GM23248 (cell line): ENCODE measurements at regions not wholly inside any gene's neighbourhood (a gene's known extent, or its start where the extent isn't known, plus 50 kb on each side); places are given as distances from the start of the nearest gene placed in this dataset.

Source experiments
- DNase-seq: peaks from one replicate; pipeline ENCODE4 v3.0.0-alpha.2; 2015
- H2AFZ ChIP-seq: fragments of 200-600 bp; sonication (generic); 2 replicates; pipeline ENCODE4 v1.6.1; 2016; ENCODE audit warnings: antibody characterized with exemption
- H3F3A ChIP-seq: fragments of 200-600 bp; sonication (generic); 2 replicates; pipeline ENCODE4 v1.6.1; 2016; ENCODE audit warnings: mild to moderate bottlenecking, antibody characterized with exemption, mixed run types; ENCODE audit not compliant: insufficient read depth
- H3K27ac ChIP-seq: fragments of 200-600 bp; sonication (generic); 2 replicates; pipeline ENCODE4 v1.5.1; 2016; ENCODE audit warnings: mild to moderate bottlenecking
- H3K27me3 ChIP-seq: fragments of 200-600 bp; sonication (generic); replicated peaks from 2 replicates; pipeline ENCODE4 v1.6.1; 2016; ENCODE audit warnings: mild to moderate bottlenecking; ENCODE audit not compliant: insufficient read depth
- H3K36me3 ChIP-seq: fragments of 200-600 bp; sonication (generic); 2 replicates; pipeline ENCODE4 v1.6.1; 2016; ENCODE audit warnings: low read depth, mild to moderate bottlenecking
- H3K4me1 ChIP-seq: fragments of 200-600 bp; sonication (generic); 2 replicates; pipeline ENCODE4 v1.6.1; 2016; ENCODE audit warnings: mild to moderate bottlenecking; ENCODE audit not compliant: insufficient read depth
- H3K4me2 ChIP-seq: fragments of 200-600 bp; sonication (generic); one replicate; pipeline ENCODE4 v1.6.1; 2016; ENCODE audit warnings: mild to moderate bottlenecking; ENCODE audit not compliant: unreplicated experiment
- H3K4me3 ChIP-seq: fragments of 200-600 bp; sonication (generic); 2 replicates; pipeline ENCODE4 v1.5.1; 2016; ENCODE audit warnings: mild to moderate bottlenecking
- H3K79me2 ChIP-seq: fragments of 200-600 bp; sonication (generic); 2 replicates; pipeline ENCODE4 v1.6.1; 2016; ENCODE audit warnings: mild to moderate bottlenecking; ENCODE audit not compliant: insufficient read depth
- H3K9ac ChIP-seq: fragments of 200-600 bp; sonication (generic); 2 replicates; pipeline ENCODE4 v1.6.1; 2016; ENCODE audit warnings: mild to moderate bottlenecking
- H3K9me2 ChIP-seq: fragments of 200-600 bp; sonication (generic); 2 replicates; pipeline ENCODE4 v1.6.1; 2016; ENCODE audit warnings: mixed run types, mild to moderate bottlenecking, moderate library complexity; ENCODE audit not compliant: insufficient read depth
- H3K9me3 ChIP-seq: fragments of 200-600 bp; sonication (generic); one replicate; pipeline ENCODE4 v1.6.1; 2017; ENCODE audit warnings: low read depth
- H4K20me1 ChIP-seq: fragments of 200-600 bp; sonication (generic); 2 replicates; pipeline ENCODE4 v1.6.0; 2016; ENCODE audit not compliant: insufficient read depth
- EZH2 ChIP-seq: fragments of 200-600 bp; sonication (generic); IDR thresholded peaks from 2 replicates; pipeline ENCODE4 v1.6.1; 2018; ENCODE audit warnings: antibody characterized with exemption, mild to moderate bottlenecking; ENCODE audit not compliant: insufficient read depth, poor library complexity, severe bottlenecking
- EZH2phosphoT487 ChIP-seq: fragments of 200-600 bp; sonication (generic); IDR thresholded peaks from 2 replicates; pipeline ENCODE4 v1.6.1; 2018; ENCODE audit warnings: antibody characterized with exemption, moderate library complexity, mild to moderate bottlenecking, low read depth; ENCODE audit not compliant: insufficient read depth
- WGBS, 2 experiments: methylation state at CpG; one replicate each; pipeline ENCODE4 v1.1.6; 2015 to 2017; ENCODE audit warnings: low lambda C conversion rate in 2 of 2, low coverage in 1 of 2; ENCODE audit errors: missing lambda C conversion rate in 2 of 2; 5-methylcytosine and 5-hydroxymethylcytosine counted together
- in situ Hi-C: fragments of 300-500 bp; cut with MboI; formaldehyde crosslinking; loops from 2 replicates; pipeline ENCODE4 v1.15.0; 2020

- no peak for TF ChIP-seq EZH2
- no peak for TF ChIP-seq EZH2phosphoT487
- Histone ChIP-seq H3K9me3 (no peaks in the 10 kb centered on the region), H3K27me3 (no peaks in the 10 kb centered on the region), H3K27ac (no peak overlapping the region), H3K4me2 (no peak overlapping the region), H3K4me1 (0 out of 2 replicates have a peak, but pooled peaks cover 9% of the 10 kb centered on the region), H3K36me3 (no peaks in the 10 kb centered on the region), H3K9me2 (no peaks in the 10 kb centered on the region), H4K20me1 (no peaks in the 10 kb centered on the region), H3K79me2 (no peaks in the 10 kb centered on the region), H3K4me3 (no peak overlapping the region), H2AFZ (no peak overlapping the region), H3K9ac (no peak overlapping the region), H3F3A (no peaks in the 10 kb centered on the region)
- in situ Hi-C loops, result no loop called here
- no peak for DNase-seq
- WGBS, 2 experiments, result 52 to 57% methylated on average over 3 to 4 of the region's 4 CpGs
Observed at GRCh38 chr10:44202952-44203351, 181.9 kb downstream of the CXCL12 start.

GRCh38 chr10:44201656-44202055 is 183.2 kb downstream of the CXCL12 start:
- Histone ChIP-seq H3K27me3 (no peaks in the 10 kb centered on the region; the same call in 1 of the 2 replicates), H3F3A (no peaks in the 10 kb centered on the region), H3K79me2 (no peaks in the 10 kb centered on the region), H3K9me3 (no peaks in the 10 kb centered on the region), H3K9me2 (no peaks in the 10 kb centered on the region), H3K9ac (no peak overlapping the region), H3K4me2 (no peak overlapping the region), H3K36me3 (no peaks in the 10 kb centered on the region), H4K20me1 (no peaks in the 10 kb centered on the region), H2AFZ (no peak overlapping the region), H3K4me3 (no peak overlapping the region), H3K27ac (no peak overlapping the region), H3K4me1 (0 out of 2 replicates have a peak, but pooled peaks cover 9% of the 10 kb centered on the region)
- no peak for DNase-seq
- WGBS, 2 experiments, result 53 to 64% methylated on average over 2 of the region's 2 CpGs
- TF ChIP-seq EZH2phosphoT487 (no peak), EZH2 (no peak)
- in situ Hi-C loops, result no loop called here

- Histone ChIP-seq H3K36me3 (no peaks in the 10 kb centered on the region), H3K4me2 (no peak overlapping the region), H3K9me3 (no peaks in the 10 kb centered on the region), H3F3A (0 out of 2 replicates have a peak, but pooled peaks cover under 1% of the 10 kb centered on the region), H3K9ac (no peak overlapping the region), H3K4me3 (no peak overlapping the region), H3K27me3 (no peaks in the 10 kb centered on the region; the same call in 1 of the 2 replicates), H3K27ac (no peak overlapping the region), H3K4me1 (peaks cover 8% of the 10 kb centered on the region), H3K9me2 (no peaks in the 10 kb centered on the region), H4K20me1 (no peaks in the 10 kb centered on the region), H2AFZ (no peak overlapping the region), H3K79me2 (no peaks in the 10 kb centered on the region)
- 87 to 94% methylated on average over 6 of the region's 6 CpGs for WGBS, 2 experiments
- DNase-seq, result no peak
- TF ChIP-seq EZH2phosphoT487 (no peak), EZH2 (no peak)
- in situ Hi-C loops, result no loop called here
Observed at GRCh38 chr10:44201011-44201410, 183.9 kb downstream of the CXCL12 start.

- H3K4me3 ChIP-seq, result no peak overlapping the region
- peaks cover 5% of the 10 kb centered on the region; the same call in 1 of the 2 replicates for H3F3A ChIP-seq
- H3K4me2 ChIP-seq, result no peak overlapping the region
- H3K27ac ChIP-seq, result no peak overlapping the region
- H4K20me1 ChIP-seq, result no peaks in the 10 kb centered on the region
- no peak overlapping the region for H2AFZ ChIP-seq
- no peaks in the 10 kb centered on the region for H3K9me3 ChIP-seq
- H3K79me2 ChIP-seq, result no peaks in the 10 kb centered on the region
- DNase-seq, result no peak
- 93 to 94% methylated on average over 12 of the region's 12 CpGs for WGBS, 2 experiments
- H3K4me1 ChIP-seq, result peaks cover 13% of the 10 kb centered on the region
- no peaks in the 10 kb centered on the region for H3K9me2 ChIP-seq
- H3K36me3 ChIP-seq, result no peaks in the 10 kb centered on the region
- TF ChIP-seq EZH2phosphoT487, result no peak
- TF ChIP-seq EZH2, result no peak
- H3K9ac ChIP-seq, result no peak overlapping the region
- in situ Hi-C loops, result no loop called here
- H3K27me3 ChIP-seq, result no peaks in the 10 kb centered on the region; the same call in 1 of the 2 replicates
Observed at GRCh38 chr10:44199991-44200655, 184.8 kb downstream of the CXCL12 start.
